ENCODE measurements at regions not wholly inside any gene's neighbourhood (a gene's known extent, or its start where the extent isn't known, plus 50 kb on each side); places are given as distances from the start of the nearest gene placed in this dataset.

DNA sequence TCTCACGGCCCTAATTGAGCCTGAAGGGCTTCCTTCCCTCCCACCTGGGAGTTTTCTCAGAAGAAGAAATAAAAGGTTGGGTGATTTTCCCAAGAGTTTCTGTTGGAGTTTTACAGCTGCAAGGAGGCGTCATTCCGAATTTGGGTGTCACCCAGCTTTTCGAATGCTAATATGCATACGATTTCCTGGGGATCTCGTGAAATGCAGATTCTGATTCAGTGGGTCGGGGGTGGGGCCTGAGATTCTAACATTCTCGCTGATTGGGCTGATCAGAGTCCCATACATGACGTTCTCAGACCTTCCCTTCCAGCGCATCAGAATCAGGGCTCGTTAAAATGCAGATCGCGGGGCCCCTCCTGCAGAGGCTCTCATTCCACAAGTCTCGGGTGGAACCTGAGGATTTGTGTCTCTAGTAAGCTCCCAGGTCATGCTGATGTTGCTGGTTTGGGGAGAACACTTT lies 125.8 kb upstream of the STX18 start:
- Mint-ChIP-seq H3K4me3 (no peak overlapping the region), H3K9me3 (no peaks in the 10 kb centered on the region), H3K4me1 (ENCODE audit: low read depth) (peaks cover 1% of the 10 kb centered on the region), H3K27me3 (no peaks in the 10 kb centered on the region), H3K27ac (no peak overlapping the region), H3K36me3 (ENCODE audit: low read depth) (no peaks in the 10 kb centered on the region)
- DNase-seq = no peak

DNA sequence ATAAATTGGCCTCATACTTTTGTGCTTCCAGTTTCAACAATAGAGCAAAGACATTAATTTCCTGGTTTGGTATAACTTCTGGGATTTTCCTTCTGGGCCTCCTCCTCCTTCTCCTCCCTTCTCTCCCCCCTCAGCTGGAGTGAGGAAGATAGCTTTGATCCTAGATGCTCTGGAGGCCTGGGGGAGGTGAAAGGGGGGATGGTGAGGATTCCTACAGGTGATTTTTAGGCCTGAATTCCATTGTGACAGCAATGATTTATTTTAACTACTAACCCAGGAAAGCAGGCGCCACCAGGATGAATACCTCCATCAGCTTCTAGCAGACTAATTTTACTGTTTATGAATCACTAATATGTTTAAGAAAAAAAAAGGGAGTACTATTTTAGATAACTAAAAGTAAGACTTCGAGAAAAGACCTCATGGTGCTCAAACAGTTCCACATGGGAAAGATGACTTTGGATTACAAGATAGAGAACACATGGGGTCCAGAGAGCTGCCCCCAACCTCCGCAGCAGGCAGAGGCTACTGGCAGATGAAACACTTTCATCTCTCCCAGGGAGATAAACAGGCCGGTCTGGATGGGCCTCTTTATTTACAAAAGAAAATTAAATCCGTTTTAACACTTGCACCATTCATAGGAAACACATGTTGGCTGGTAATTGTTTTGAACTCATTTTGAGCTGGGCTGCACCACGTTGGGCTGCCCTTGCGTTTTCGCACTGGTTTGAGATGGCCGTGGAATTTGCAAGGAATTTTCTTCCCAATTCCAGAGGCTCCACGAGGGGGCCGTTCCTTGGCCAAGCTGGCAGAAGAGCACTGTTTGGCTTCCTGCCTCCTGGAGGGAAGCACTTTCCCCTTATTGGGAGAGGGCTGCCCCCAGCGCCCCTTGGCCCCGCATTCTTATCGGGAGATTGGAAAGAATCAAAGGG lies 125.1 kb upstream of the STX18 start:
- H3K27ac Mint-ChIP-seq = no peak overlapping the region

DNA sequence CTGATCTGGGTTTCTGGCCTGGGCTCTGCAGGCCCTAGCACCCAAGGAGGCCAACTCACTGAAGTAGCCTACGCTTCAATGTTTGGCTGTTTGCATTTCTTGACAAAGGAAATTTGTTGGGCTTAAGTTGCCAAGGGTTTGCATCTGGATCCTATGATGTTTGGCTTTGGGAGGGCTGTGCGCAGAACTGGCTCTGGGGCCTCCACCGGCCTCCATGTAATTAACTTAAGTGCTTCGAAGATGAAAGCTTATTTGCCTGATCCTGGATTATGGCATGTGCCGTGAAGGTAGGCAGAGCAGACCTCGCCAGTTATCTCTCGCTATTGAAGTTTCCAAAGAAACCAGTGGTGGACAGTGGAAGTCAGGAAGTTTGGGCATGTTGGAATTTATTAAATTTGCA lies 124.3 kb upstream of the STX18 start:
- Mint-ChIP-seq H3K4me3 (no peak overlapping the region), H3K27ac (no peak overlapping the region), H3K36me3 (ENCODE audit: low read depth) (no peaks in the 10 kb centered on the region), H3K9me3 (no peaks in the 10 kb centered on the region), H3K4me1 (ENCODE audit: low read depth) (peaks cover 1% of the 10 kb centered on the region), H3K27me3 (no peaks in the 10 kb centered on the region)
- DNase-seq = no peak

More for the DNA sequence above, 125.1 kb upstream of the STX18 start:
- no peak overlapping the region for H3K4me3 Mint-ChIP-seq
- peaks cover 1% of the 10 kb centered on the region for H3K4me1 Mint-ChIP-seq (ENCODE audit: low read depth)
- H3K36me3 Mint-ChIP-seq (ENCODE audit: low read depth) = no peaks in the 10 kb centered on the region
- no peaks in the 10 kb centered on the region for H3K9me3 Mint-ChIP-seq
- no peaks in the 10 kb centered on the region for H3K27me3 Mint-ChIP-seq
- no peak for DNase-seq

DNA sequence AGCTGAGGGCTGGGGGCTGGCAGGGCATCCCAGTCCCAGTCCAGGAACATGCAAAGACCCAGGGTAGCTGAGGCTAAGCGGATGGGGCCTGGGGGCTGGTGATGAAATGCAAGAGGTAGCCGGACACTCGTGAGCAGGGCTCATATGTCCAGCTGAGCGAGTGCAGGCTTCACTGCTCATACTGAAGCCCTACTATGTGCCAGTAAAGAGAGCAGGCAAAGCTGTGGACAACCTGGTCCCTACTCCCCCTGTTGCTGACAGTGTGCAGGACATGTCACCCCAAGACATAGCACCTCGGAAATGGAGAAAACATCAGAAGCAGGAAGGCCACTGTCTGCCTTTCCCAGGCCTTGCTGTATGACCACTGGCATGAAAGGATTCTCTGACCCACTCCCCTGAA lies 122.4 kb upstream of the STX18 start:
- Mint-ChIP-seq H3K9me3 (no peaks in the 10 kb centered on the region), H3K36me3 (ENCODE audit: low read depth) (no peaks in the 10 kb centered on the region), H3K4me1 (ENCODE audit: low read depth) (peaks cover 1% of the 10 kb centered on the region), H3K4me3 (no peak overlapping the region), H3K27me3 (no peaks in the 10 kb centered on the region), H3K27ac (no peak overlapping the region)
- no peak for DNase-seq

DNA sequence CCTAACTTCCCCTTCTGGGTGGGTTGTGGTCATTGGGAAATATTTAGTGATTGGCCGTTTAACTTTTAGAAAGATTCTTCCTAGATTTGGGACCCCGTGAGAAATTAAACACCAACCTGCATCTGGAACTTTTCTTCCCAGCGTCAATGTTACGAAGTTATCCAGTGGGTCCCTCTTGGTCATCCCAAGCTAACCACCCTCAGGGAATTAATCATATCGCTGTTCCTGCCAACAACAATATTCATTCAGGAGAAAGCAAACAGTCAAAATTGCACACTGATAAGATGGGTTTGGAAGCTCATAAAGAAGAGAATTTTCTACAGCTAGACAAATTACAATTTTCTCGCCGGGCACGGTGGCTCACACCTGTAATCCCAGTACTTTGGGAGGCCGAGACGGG lies 121.2 kb upstream of the STX18 start:
- Mint-ChIP-seq H3K36me3 (ENCODE audit: low read depth) (no peaks in the 10 kb centered on the region), H3K27ac (no peak overlapping the region), H3K9me3 (no peaks in the 10 kb centered on the region), H3K27me3 (no peaks in the 10 kb centered on the region), H3K4me1 (ENCODE audit: low read depth) (no peaks in the 10 kb centered on the region), H3K4me3 (no peak overlapping the region)
- DNase-seq = no peak

DNA sequence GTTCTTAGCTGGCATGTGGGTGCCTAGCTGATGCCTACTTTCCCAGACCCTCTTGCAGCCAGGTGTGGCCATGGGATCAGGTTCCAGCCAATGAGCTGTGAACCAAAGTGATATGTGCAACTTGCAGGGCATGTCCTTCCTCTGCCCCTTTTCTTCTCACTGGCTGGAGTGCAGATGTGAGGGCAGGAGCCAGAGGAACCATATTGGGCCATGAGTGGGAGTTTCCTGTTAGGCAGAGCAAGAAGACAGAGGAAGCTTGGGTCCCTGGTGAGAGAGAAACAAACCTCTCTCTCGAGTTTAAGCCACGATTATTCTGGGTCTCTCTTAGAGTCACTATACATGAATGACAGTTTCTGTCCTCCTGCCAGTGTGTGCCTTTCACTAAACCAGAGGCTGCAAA lies 120.4 kb upstream of the STX18 start:
- no peaks in the 10 kb centered on the region for H3K9me3 Mint-ChIP-seq
- H3K4me3 Mint-ChIP-seq = no peak overlapping the region
- no peaks in the 10 kb centered on the region for H3K4me1 Mint-ChIP-seq (ENCODE audit: low read depth)
- H3K27me3 Mint-ChIP-seq = no peaks in the 10 kb centered on the region
- H3K27ac Mint-ChIP-seq = no peak overlapping the region
- no peaks in the 10 kb centered on the region for H3K36me3 Mint-ChIP-seq (ENCODE audit: low read depth)
- DNase-seq = no peak

DNA sequence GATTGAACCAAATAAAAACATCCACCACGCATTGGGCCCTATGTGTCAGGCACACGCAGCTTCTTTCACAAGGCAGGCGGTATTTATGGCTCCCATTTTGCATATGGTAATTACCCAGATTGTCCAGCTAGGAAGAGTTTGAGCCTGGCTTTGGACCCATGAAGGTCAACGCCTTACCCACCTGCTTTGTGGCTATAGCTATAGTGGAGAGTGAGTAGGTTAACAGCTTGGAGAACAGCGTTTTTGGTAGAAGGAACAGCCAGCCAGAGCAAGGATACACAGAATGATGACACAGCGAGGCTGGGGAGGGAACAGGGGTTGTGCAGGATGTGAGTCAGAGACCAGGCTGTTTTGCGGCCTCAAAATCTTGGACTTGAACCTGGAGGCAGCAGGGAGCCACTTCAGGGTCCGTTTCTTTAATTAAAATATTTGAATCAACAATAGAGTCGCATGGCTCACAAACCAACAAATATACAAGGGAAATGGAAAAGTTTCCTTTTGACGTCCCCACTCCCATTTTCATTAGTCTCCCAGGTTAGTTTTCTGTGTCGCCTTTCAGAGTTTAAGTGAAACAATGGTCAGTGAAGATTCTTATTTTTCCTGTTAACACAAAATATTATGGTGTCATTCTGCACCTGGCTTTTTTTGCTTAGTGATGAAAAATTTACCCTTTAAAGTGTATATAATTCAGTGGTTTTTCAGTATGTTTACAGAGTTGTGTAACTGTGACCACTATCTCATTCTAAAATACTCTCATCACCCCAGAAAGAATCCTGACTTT lies 118.2 kb upstream of the STX18 start:
- H3K9me3 Mint-ChIP-seq = no peaks in the 10 kb centered on the region
- no peak overlapping the region for H3K4me3 Mint-ChIP-seq
- H3K4me1 Mint-ChIP-seq (ENCODE audit: low read depth) = no peaks in the 10 kb centered on the region
- DNase-seq = no peak
- H3K36me3 Mint-ChIP-seq (ENCODE audit: low read depth) = no peaks in the 10 kb centered on the region
- H3K27ac Mint-ChIP-seq = no peak overlapping the region
- no peaks in the 10 kb centered on the region for H3K27me3 Mint-ChIP-seq

DNA sequence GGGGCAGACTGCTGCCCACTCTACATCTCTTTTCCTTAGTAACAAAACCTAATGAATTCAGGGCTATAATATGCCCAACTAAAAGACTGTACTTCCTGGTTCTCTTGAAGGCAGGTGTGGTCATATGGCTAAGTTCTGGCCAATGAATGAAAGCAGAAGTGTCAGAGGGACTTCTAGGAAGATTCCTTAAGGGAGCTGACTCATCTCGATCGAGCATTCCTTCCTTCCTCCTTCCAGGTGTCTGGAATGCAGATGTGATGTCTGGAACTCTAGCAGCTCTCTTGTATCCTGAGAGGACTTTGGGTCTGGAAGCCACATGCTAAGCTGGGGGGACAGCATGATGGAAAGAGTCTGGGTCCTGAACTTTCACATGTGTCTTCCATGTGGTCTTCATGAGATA lies 116.2 kb upstream of the STX18 start:
- DNase-seq = no peak
- Mint-ChIP-seq H3K36me3 (ENCODE audit: low read depth) (peaks cover under 1% of the 10 kb centered on the region), H3K9me3 (no peaks in the 10 kb centered on the region), H3K27me3 (no peaks in the 10 kb centered on the region), H3K4me3 (no peak overlapping the region), H3K27ac (no peak overlapping the region), H3K4me1 (ENCODE audit: low read depth) (no peaks in the 10 kb centered on the region)

DNA sequence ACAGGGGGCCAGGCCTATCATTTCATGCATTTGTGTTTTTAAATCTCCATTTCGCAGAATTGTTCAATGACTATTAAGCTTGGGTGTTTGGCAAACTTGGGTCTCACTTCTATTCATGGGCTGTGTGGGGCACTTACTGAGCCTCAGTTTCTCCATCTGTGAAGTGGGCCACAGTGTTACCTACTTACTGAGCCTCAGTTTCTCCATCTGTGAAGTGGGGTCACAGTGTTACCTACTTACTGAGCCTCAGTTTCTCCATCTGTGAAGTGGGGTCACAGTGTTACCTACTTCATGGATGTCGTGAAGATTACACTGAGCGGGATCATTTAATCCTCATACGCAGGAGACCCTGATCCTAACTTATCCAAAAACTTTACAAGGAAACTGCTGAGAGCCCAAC lies 115.1 kb upstream of the STX18 start:
- Mint-ChIP-seq H3K36me3 (ENCODE audit: low read depth) (peaks cover 4% of the 10 kb centered on the region), H3K4me3 (no peak overlapping the region), H3K4me1 (ENCODE audit: low read depth) (no peaks in the 10 kb centered on the region), H3K27me3 (no peaks in the 10 kb centered on the region), H3K27ac (no peak overlapping the region), H3K9me3 (no peaks in the 10 kb centered on the region)
- no peak for DNase-seq

DNA sequence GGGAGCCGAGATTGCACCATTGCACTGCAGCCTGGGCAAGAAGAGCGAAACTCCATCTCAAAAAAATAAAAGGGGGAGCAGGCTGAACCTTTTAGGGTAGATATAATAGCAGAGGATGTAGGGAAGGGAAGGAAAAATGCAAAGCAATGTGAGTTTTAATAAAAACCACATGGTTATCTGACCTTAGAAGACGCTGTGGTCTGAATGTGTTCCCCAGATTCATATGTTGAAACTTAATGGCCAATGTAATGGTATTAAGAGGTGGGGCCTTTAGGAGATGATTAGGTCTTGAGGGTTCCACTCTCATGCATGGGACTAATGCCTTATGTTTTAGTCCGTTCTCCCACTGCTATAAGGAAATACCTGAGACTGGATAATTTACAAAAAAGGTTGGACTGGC lies 114.1 kb upstream of the STX18 start:
- H3K4me1 Mint-ChIP-seq (ENCODE audit: low read depth) = no peaks in the 10 kb centered on the region
- no peak overlapping the region for H3K27ac Mint-ChIP-seq
- no peaks in the 10 kb centered on the region for H3K27me3 Mint-ChIP-seq
- DNase-seq = no peak
- no peaks in the 10 kb centered on the region for H3K9me3 Mint-ChIP-seq
- H3K4me3 Mint-ChIP-seq = no peak overlapping the region
- peaks cover 4% of the 10 kb centered on the region for H3K36me3 Mint-ChIP-seq (ENCODE audit: low read depth)

DNA sequence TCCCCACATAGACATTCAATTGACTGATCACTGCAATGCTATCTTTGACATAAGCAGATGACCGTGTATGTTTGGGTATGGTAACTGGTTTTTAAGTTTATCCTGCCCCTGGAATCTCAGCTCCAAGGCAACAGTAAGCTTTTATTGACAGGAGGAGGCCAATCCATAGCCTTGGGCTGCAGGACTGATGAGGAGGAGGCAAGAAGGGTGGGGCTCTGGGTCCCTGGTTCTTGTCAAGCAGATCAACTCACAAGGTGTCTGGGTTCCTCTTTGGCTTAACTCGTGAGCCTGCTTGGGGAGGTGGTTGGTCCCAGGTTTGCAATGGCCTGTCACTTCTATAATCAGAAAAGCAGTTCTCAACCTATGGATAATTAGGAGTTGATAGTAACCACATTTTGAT lies 113.2 kb upstream of the STX18 start:
- no peak overlapping the region for H3K27ac Mint-ChIP-seq
- no peaks in the 10 kb centered on the region for H3K27me3 Mint-ChIP-seq
- peaks cover 6% of the 10 kb centered on the region for H3K36me3 Mint-ChIP-seq (ENCODE audit: low read depth)
- no peak overlapping the region for H3K4me3 Mint-ChIP-seq
- H3K4me1 Mint-ChIP-seq (ENCODE audit: low read depth) = no peaks in the 10 kb centered on the region
- DNase-seq = no peak
- H3K9me3 Mint-ChIP-seq = no peaks in the 10 kb centered on the region

DNA sequence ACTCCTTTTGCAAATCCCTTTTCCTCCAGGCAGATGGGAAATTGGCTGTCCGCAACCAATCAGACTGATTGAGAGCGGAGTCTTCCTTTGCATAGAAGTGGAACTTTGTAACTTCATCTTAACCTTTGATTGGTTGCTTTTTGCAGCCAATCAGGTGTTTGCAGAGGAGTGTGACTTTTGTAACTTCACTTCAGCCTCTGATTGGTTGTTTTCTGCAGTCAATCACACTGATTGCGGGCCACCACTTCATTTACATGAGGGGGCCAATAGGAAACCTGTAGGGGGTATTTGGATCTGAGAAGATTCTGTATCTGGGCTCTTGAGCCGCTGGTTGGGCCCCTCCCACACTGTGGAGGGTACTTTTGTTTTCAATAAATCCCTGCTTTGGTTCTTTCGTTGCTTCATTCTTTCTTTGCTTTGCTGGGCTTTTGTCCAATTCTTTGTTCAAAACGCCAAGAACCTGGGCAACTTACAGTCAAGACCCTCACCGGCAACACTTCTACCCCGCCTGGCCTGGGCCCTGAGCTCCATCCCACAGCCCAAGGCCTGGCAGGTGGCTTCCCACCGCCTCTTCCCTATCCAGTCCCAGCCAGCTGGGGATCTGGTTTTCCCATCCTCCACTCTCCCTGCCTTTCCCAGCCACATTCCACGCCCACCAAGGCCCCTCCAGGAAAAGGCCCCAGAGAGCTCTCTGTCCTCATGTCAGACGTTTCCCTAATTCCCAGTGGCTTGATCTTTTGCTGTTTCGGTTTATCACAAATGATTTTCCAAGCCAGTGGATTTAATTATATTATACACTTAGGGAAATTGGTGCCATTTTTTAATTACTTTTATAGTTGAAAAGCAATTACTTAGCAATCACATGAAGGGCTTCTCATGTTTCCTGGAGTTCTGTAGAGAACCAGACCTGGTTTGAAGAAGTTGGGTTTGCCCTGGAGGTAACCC lies 110.2 kb upstream of the STX18 start:
- DNase-seq = no peak
- Mint-ChIP-seq H3K9me3 (no peaks in the 10 kb centered on the region), H3K4me3 (no peak overlapping the region), H3K4me1 (ENCODE audit: low read depth) (no peaks in the 10 kb centered on the region), H3K27me3 (no peaks in the 10 kb centered on the region), H3K27ac (no peak overlapping the region), H3K36me3 (ENCODE audit: low read depth) (peaks cover 6% of the 10 kb centered on the region)

DNA sequence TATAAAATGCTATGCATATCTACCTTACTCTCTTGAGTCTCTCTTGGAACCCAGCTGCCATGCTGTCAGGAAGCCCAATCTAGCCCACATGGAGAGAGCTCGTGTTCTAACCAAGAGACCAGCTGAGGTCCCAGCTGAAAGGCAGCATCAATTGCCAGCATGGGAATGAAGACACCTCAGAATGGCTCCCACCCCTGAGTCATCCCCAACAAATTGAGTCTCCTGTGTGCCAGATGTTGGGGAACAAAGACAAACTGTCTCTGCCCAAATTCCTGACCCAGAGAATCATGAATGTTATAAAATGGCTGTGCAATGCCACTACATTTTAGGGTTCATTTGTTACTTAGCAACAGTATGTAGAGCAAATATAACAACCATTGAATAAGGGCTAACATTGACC lies 105.2 kb upstream of the STX18 start:
- H3K27me3 Mint-ChIP-seq = no peaks in the 10 kb centered on the region
- H3K36me3 Mint-ChIP-seq (ENCODE audit: low read depth) = peaks cover 2% of the 10 kb centered on the region
- H3K27ac Mint-ChIP-seq = no peak overlapping the region
- no peak for DNase-seq
- H3K4me1 Mint-ChIP-seq (ENCODE audit: low read depth) = no peaks in the 10 kb centered on the region
- no peaks in the 10 kb centered on the region for H3K9me3 Mint-ChIP-seq
- no peak overlapping the region for H3K4me3 Mint-ChIP-seq

DNA sequence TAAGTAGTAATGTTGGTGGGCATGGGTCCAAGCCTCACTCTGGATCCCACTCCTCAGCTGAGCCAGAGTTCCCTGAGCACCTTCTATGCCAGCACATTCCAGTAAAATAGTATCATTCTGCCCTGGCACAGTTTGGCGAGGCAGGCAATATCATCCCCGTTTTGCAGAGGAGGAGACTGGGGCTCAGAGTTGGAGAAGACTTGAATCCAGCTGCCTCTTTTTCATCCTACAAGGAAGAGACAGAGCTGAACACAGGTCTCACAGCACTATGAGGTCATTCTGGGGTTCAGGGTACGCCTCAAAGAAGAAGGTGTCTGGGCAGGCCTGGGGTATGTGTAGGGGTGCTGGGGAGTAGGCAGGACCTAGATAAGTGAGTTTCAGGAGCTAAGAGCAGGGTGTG lies 103.9 kb upstream of the STX18 start:
- H3K4me1 Mint-ChIP-seq (ENCODE audit: low read depth) = no peaks in the 10 kb centered on the region
- no peak overlapping the region for H3K4me3 Mint-ChIP-seq
- no peaks in the 10 kb centered on the region for H3K27me3 Mint-ChIP-seq
- H3K36me3 Mint-ChIP-seq (ENCODE audit: low read depth) = peaks cover 2% of the 10 kb centered on the region
- H3K9me3 Mint-ChIP-seq = no peaks in the 10 kb centered on the region
- no peak overlapping the region for H3K27ac Mint-ChIP-seq
- DNase-seq = no peak

Measured in activated T-cell treated with anti-CD3 and anti-CD28 coated beads, Interleukin-2, amount 50 U/mL, for 24 hours (primary cell).